Panc1 (cell line): ENCODE measurements at regions not wholly inside any gene's neighbourhood (a gene's known extent, or its start where the extent isn't known, plus 50 kb on each side); places are given as distances from the start of the nearest gene placed in this dataset.

Source experiments
- POLR2AphosphoS5 ChIP-seq: IDR thresholded peaks from 2 replicates; pipeline ENCODE4 v1.6.1; 2012; ENCODE audit warnings: mild to moderate bottlenecking, low read depth, low read length, moderate library complexity
- TF ChIP-seq, protein P1 (sequence below): fragments of 450-650 bp; IDR thresholded peaks from 2 replicates; pipeline ENCODE4 v1.5.1; 2017; ENCODE audit warnings: mild to moderate bottlenecking

- TF ChIP-seq, protein P1, sequence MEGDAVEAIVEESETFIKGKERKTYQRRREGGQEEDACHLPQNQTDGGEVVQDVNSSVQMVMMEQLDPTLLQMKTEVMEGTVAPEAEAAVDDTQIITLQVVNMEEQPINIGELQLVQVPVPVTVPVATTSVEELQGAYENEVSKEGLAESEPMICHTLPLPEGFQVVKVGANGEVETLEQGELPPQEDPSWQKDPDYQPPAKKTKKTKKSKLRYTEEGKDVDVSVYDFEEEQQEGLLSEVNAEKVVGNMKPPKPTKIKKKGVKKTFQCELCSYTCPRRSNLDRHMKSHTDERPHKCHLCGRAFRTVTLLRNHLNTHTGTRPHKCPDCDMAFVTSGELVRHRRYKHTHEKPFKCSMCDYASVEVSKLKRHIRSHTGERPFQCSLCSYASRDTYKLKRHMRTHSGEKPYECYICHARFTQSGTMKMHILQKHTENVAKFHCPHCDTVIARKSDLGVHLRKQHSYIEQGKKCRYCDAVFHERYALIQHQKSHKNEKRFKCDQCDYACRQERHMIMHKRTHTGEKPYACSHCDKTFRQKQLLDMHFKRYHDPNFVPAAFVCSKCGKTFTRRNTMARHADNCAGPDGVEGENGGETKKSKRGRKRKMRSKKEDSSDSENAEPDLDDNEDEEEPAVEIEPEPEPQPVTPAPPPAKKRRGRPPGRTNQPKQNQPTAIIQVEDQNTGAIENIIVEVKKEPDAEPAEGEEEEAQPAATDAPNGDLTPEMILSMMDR: no peak
- TF ChIP-seq POLR2AphosphoS5: no peak
Measured at GRCh38 chr17:77619851-77620250, 338.7 kb upstream of the TNRC6C start.
